Neural cell (in vitro differentiated cells): ENCODE measurements at regions not wholly inside any gene's neighbourhood (a gene's known extent, or its start where the extent isn't known, plus 50 kb on each side); places are given as distances from the start of the nearest gene placed in this dataset.

Experiments
- H2AFZ ChIP-seq: fragments of 200-600, 300-800 bp; sonication (generic), shearing (Covaris generic); 2 replicates; pipeline ENCODE4 v1.6.0; 2014; ENCODE audit warnings: low read depth, mild to moderate bottlenecking, antibody characterized with exemption, low read length, moderate library complexity
- H3F3A ChIP-seq: fragments of 200-600 bp; shearing (Covaris generic); 2 replicates; pipeline ENCODE4 v1.6.1; 2016; ENCODE audit warnings: mild to moderate bottlenecking, moderate library complexity, mixed read lengths, antibody characterized with exemption, low read length; ENCODE audit not compliant: insufficient read depth, poor library complexity, severe bottlenecking
- H3K27ac ChIP-seq: fragments of 200-600, 300-800 bp; sonication (generic), shearing (Covaris generic); 2 replicates; pipeline ENCODE4 v1.5.1; 2014; ENCODE audit warnings: mild to moderate bottlenecking, low read length, moderate library complexity
- H3K27me3 ChIP-seq: fragments of 300-800, 200-600 bp; sonication (generic), shearing (Covaris generic); 2 replicates; pipeline ENCODE4 v1.6.0; 2014; ENCODE audit warnings: mild to moderate bottlenecking, low read depth, low read length, moderate library complexity; ENCODE audit not compliant: insufficient read depth
- H3K36me3 ChIP-seq: fragments of 300-800, 200-600 bp; sonication (generic), shearing (Covaris generic); 2 replicates; pipeline ENCODE4 v1.5.1; 2014; ENCODE audit warnings: mild to moderate bottlenecking, antibody characterized with exemption, low read length, moderate library complexity; ENCODE audit not compliant: insufficient read depth
- H3K4me2 ChIP-seq: fragments of 300-800, 200-600 bp; sonication (generic), shearing (Covaris generic); 2 replicates; pipeline ENCODE4 v1.6.0; 2014; ENCODE audit warnings: mild to moderate bottlenecking, low read length
- H3K4me3 ChIP-seq: fragments of 300-800, 200-600 bp; sonication (generic), shearing (Covaris generic); 2 replicates; pipeline ENCODE4 v1.5.1; 2014; ENCODE audit warnings: mild to moderate bottlenecking, low read length, moderate library complexity
- H3K79me2 ChIP-seq: fragments of 200-600 bp; shearing (Covaris generic); replicated peaks from 2 replicates; pipeline ENCODE4 v1.6.0; 2014; ENCODE audit warnings: mild to moderate bottlenecking, low read length, moderate library complexity; ENCODE audit not compliant: insufficient read depth
- H3K9ac ChIP-seq: fragments of 300-800, 200-600 bp; sonication (generic), shearing (Covaris generic); 2 replicates; pipeline ENCODE4 v1.6.1; 2016; ENCODE audit warnings: mild to moderate bottlenecking, low read length, mixed read lengths
- H3K9me2 ChIP-seq: fragments of 200-600 bp; shearing (Covaris generic); 2 replicates; pipeline ENCODE4 v1.6.1; 2016; ENCODE audit warnings: mild to moderate bottlenecking, low read length, mixed read lengths; ENCODE audit not compliant: insufficient read depth
- H3K9me3 ChIP-seq: fragments of 200-600, 300-800 bp; sonication (generic), shearing (Covaris generic); 2 replicates; pipeline ENCODE4 v1.6.1; 2016; ENCODE audit warnings: mild to moderate bottlenecking, mixed run types, low read length, moderate library complexity, mixed read lengths
- H4K20me1 ChIP-seq: fragments of 200-600 bp; shearing (Covaris generic); 2 replicates; pipeline ENCODE4 v1.6.1; 2016; ENCODE audit warnings: mild to moderate bottlenecking, mixed run types; ENCODE audit not compliant: insufficient read depth
- CTCF ChIP-seq: fragments of 450-650 bp; IDR thresholded peaks from 2 replicates; pipeline ENCODE4 v1.5.1; 2014; ENCODE audit warnings: antibody characterized with exemption, mild to moderate bottlenecking, moderate library complexity; ENCODE audit not compliant: poor library complexity, severe bottlenecking
- EP300 ChIP-seq: fragments of 450-650 bp; conservative IDR thresholded peaks from 2 replicates; pipeline ENCODE4 v1.6.1; 2014; ENCODE audit warnings: antibody characterized with exemption, mild to moderate bottlenecking, moderate library complexity; ENCODE audit not compliant: poor library complexity, severe bottlenecking
- EZH2 ChIP-seq: fragments of 200-600, 300-800 bp; shearing (Covaris generic), sonication (generic); IDR thresholded peaks from 2 replicates; pipeline ENCODE4 v1.6.1; 2014; ENCODE audit warnings: antibody characterized with exemption, low read length, borderline replicate concordance, mild to moderate bottlenecking; ENCODE audit not compliant: insufficient read depth, poor library complexity, severe bottlenecking
- MXI1 ChIP-seq: fragments of 450-650 bp; conservative IDR thresholded peaks from 2 replicates; pipeline ENCODE4 v1.6.1; 2014; ENCODE audit warnings: antibody characterized with exemption, mild to moderate bottlenecking; ENCODE audit not compliant: poor library complexity, severe bottlenecking
- POLR2AphosphoS5 ChIP-seq: IDR thresholded peaks from 2 replicates; pipeline ENCODE4 v1.6.1; 2012
- RAD21 ChIP-seq: fragments of 450-650 bp; conservative IDR thresholded peaks from 2 replicates; pipeline ENCODE4 v1.6.1; 2014; ENCODE audit warnings: antibody characterized with exemption, mild to moderate bottlenecking, moderate library complexity
- REST ChIP-seq: IDR thresholded peaks from 2 replicates; pipeline ENCODE4 v1.6.1; 2012; ENCODE audit warnings: borderline replicate concordance
- SMC3 ChIP-seq: fragments of 450-650 bp; conservative IDR thresholded peaks from 2 replicates; pipeline ENCODE4 v1.6.1; 2014; ENCODE audit warnings: antibody characterized with exemption, mild to moderate bottlenecking, moderate library complexity; ENCODE audit not compliant: poor library complexity
- TAF1 ChIP-seq: IDR thresholded peaks from 2 replicates; pipeline ENCODE4 v1.6.1; 2012; ENCODE audit warnings: low read depth

GRCh38 chr13:105595471-105595870 is 940.0 kb downstream of the EFNB2 start:
- TF ChIP-seq MXI1 (no peak), EP300 (no peak), CTCF (no peak), RAD21 (no peak), TAF1 (no peak), POLR2AphosphoS5 (no peak), SMC3 (no peak), REST (no peak), EZH2 (no peak)
- H3K36me3 ChIP-seq: no peaks in the 10 kb centered on the region
- no peaks in the 10 kb centered on the region for H3K9me2 ChIP-seq
- H3K79me2 ChIP-seq: no peaks in the 10 kb centered on the region
- H3K9ac ChIP-seq: no peak overlapping the region
- H3K27me3 ChIP-seq: no peaks in the 10 kb centered on the region
- no peaks in the 10 kb centered on the region for H4K20me1 ChIP-seq
- no peaks in the 10 kb centered on the region for H3K9me3 ChIP-seq
- no peak overlapping the region for H3K27ac ChIP-seq
- H3K4me3 ChIP-seq: no peak overlapping the region
- H3K4me2 ChIP-seq: no peak overlapping the region
- H2AFZ ChIP-seq: no peak overlapping the region
- no peaks in the 10 kb centered on the region for H3F3A ChIP-seq

GRCh38 chr13:105591277-105591676 is 944.2 kb downstream of the EFNB2 start:
- Histone ChIP-seq H3K27ac (no peak overlapping the region), H3F3A (no peaks in the 10 kb centered on the region), H3K4me2 (no peak overlapping the region), H2AFZ (no peak overlapping the region), H3K27me3 (no peaks in the 10 kb centered on the region), H3K9me2 (no peaks in the 10 kb centered on the region), H4K20me1 (no peaks in the 10 kb centered on the region), H3K9me3 (no peaks in the 10 kb centered on the region), H3K9ac (no peak overlapping the region), H3K36me3 (no peaks in the 10 kb centered on the region), H3K4me3 (no peak overlapping the region), H3K79me2 (no peaks in the 10 kb centered on the region)
- TF ChIP-seq TAF1 (no peak), EP300 (no peak), MXI1 (no peak), RAD21 (no peak), POLR2AphosphoS5 (no peak), REST (no peak), CTCF (no peak), SMC3 (no peak), EZH2 (no peak)
